ENCODE measurements at regions not wholly inside any gene's neighbourhood (a gene's known extent, or its start where the extent isn't known, plus 50 kb on each side); places are given as distances from the start of the nearest gene placed in this dataset.

DNA sequence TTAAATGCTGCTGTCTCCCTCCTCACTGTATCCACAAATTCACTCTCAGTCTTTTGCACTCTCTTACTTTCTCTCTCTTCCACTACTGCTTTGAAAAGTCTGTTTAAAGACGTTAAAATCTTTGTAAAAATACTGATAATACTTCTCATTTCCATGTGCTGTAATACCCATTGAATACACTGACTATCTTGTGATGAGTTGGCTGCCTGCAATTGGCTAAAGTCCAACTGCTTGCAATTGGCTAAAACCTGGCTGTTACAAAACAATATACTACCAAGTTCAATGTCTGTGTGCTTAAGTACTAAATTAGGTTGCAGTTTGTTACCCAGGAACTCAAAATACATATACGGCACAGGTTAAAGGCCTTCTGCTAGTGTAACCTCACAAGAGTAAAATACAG lies 264.8 kb downstream of the THBS2 start:
- TF ChIP-seq, protein P1, sequence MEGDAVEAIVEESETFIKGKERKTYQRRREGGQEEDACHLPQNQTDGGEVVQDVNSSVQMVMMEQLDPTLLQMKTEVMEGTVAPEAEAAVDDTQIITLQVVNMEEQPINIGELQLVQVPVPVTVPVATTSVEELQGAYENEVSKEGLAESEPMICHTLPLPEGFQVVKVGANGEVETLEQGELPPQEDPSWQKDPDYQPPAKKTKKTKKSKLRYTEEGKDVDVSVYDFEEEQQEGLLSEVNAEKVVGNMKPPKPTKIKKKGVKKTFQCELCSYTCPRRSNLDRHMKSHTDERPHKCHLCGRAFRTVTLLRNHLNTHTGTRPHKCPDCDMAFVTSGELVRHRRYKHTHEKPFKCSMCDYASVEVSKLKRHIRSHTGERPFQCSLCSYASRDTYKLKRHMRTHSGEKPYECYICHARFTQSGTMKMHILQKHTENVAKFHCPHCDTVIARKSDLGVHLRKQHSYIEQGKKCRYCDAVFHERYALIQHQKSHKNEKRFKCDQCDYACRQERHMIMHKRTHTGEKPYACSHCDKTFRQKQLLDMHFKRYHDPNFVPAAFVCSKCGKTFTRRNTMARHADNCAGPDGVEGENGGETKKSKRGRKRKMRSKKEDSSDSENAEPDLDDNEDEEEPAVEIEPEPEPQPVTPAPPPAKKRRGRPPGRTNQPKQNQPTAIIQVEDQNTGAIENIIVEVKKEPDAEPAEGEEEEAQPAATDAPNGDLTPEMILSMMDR (IDR thresholded peaks at IDR 0.05): no peak
- H3K27me3 ChIP-seq: no peaks in the 10 kb centered on the region
- no peaks in the 10 kb centered on the region for H3K36me3 ChIP-seq
- no peak overlapping the region for H3K4me3 ChIP-seq
- H3K4me1 ChIP-seq: no peaks in the 10 kb centered on the region
- no peak for DNase-seq
- ATAC-seq: no peak
- no peak overlapping the region for H3K27ac ChIP-seq
- intact Hi-C loops (cut with DNase I): no loop called here
- H3K9me3 ChIP-seq: no peaks in the 10 kb centered on the region

DNA sequence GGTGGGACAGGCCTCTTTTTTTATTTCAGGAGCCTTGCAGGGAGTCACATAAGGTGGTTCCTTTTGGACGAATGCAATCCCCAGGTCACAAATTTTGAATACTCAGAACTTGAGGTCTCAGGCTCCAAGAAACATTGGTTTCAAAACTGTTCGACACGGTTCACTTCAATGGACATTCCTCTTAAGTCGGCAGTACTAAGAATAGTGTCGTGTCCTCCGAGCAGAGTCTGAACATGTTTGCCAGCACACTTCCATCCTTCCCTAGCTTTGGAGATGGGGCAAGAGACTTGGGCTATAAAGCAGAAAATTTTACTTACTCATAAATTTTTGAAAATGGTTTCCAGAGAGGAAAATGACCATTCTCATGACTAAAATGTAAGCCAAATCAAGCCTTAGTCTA lies 265.4 kb downstream of the THBS2 start:
- H3K27me3 ChIP-seq: no peaks in the 10 kb centered on the region
- TF ChIP-seq, protein P1 (IDR thresholded peaks at IDR 0.05): no peak
- intact Hi-C loops (cut with DNase I): no loop called here
- H3K36me3 ChIP-seq: no peaks in the 10 kb centered on the region
- no peaks in the 10 kb centered on the region for H3K9me3 ChIP-seq
- ATAC-seq (no peak), DNase-seq (no peak)
- H3K4me1 ChIP-seq: no peaks in the 10 kb centered on the region
- H3K4me3 ChIP-seq: no peak overlapping the region
- H3K27ac ChIP-seq: no peak overlapping the region

DNA sequence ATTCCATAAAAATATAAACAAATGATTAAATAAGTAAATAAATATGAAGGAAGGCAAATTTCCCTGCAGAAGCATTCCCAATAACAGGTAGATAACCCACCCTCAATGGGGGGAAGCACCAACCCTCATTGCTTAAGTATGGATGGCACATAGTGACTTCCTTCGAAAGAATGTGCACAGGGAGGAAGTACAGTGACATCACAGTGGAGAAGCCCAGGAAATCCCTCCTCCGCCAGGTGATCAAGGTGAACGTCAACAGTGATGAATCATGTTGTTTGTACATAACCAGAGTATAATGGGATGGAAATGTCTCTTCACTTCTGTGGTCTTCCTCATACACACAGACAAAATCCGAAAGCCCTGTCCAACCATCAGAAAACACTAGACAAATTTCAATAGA lies 267.9 kb downstream of the THBS2 start:
- Histone ChIP-seq H3K36me3 (no peaks in the 10 kb centered on the region), H3K27ac (no peak overlapping the region), H3K27me3 (no peaks in the 10 kb centered on the region), H3K9me3 (no peaks in the 10 kb centered on the region), H3K4me1 (no peaks in the 10 kb centered on the region), H3K4me3 (no peak overlapping the region)
- TF ChIP-seq, protein P1 (IDR thresholded peaks at IDR 0.05): no peak
- intact Hi-C loops (cut with DNase I): no loop called here
- DNase-seq (no peak), ATAC-seq (no peak)

DNA sequence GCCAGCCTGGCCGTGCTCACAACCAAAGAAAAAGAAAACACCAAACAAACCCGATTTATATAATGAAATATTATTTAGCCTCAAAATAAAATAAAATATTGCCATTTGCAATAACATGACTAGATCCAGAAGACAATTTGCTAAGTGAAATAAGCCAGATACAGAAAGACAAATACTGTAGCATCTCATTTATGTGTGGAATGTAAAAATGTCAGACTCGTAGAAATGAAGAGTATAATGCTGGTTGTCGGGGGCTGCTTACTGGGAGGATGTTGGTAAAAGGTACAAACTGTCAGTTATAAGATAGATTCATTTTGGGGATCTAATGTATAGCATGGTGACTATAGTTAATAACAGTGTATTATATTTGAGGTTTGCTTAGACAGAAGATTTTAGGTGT lies 269.7 kb downstream of the THBS2 start:
- DNase-seq: no peak
- Histone ChIP-seq H3K27me3 (no peaks in the 10 kb centered on the region), H3K4me3 (no peak overlapping the region), H3K9me3 (no peaks in the 10 kb centered on the region), H3K36me3 (no peaks in the 10 kb centered on the region), H3K4me1 (no peaks in the 10 kb centered on the region), H3K27ac (no peak overlapping the region)
- ATAC-seq: no peak
- TF ChIP-seq, protein P1 (IDR thresholded peaks at IDR 0.05): no peak
- intact Hi-C loops (cut with DNase I): no loop called here

DNA sequence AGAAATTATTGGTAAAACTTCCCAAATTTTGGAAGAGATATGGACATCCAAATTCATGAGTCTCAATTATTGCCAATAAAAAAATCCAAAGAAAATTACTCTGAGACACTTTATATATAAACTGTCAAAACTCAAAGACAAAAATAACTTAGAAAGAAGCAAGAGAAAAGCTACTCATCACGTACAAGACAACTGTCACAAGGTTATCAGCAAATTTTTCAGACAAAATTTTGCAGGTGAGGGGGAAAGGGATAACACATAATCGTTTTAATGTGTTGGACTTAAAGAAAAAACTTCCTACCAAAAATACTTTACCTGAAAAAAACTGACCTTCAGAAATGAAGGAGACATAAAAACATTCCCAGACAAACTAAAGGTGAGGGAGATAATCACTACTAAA lies 272.5 kb downstream of the THBS2 start:
- H3K4me3 ChIP-seq: no peak overlapping the region
- ATAC-seq: no peak
- intact Hi-C loops (cut with DNase I): no loop called here
- H3K9me3 ChIP-seq: no peaks in the 10 kb centered on the region
- H3K27me3 ChIP-seq: no peaks in the 10 kb centered on the region
- no peak for DNase-seq
- no peaks in the 10 kb centered on the region for H3K36me3 ChIP-seq
- no peak overlapping the region for H3K27ac ChIP-seq
- TF ChIP-seq, protein P1 (IDR thresholded peaks at IDR 0.05): no peak
- H3K4me1 ChIP-seq: no peaks in the 10 kb centered on the region

DNA sequence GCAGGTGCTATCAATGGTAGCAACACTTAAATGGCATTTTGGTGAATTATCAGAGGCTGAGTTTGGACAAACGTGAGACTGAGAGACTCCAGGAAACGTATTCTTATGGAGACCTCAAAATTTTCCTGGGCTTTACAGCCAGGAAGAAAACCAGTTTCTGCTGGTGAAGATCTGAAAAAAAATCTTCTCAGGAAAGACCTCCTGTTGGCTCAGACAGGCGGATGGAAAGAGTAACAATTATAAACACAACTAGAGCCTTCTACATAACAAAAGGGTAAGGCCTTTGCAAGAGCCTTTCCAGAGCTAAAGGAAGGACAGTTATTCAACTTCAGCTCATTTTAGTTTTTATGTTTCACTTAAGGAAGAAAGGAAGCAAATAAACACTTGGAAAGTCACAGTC lies 274.4 kb downstream of the THBS2 start:
- H3K27ac ChIP-seq: no peak overlapping the region
- no peaks in the 10 kb centered on the region for H3K27me3 ChIP-seq
- DNase-seq (no peak), ATAC-seq (no peak)
- intact Hi-C loops (cut with DNase I): no loop called here
- TF ChIP-seq, protein P1 (IDR thresholded peaks at IDR 0.05): no peak
- no peak overlapping the region for H3K4me3 ChIP-seq
- no peaks in the 10 kb centered on the region for H3K36me3 ChIP-seq
- no peaks in the 10 kb centered on the region for H3K9me3 ChIP-seq
- H3K4me1 ChIP-seq: no peaks in the 10 kb centered on the region
